ENCODE measurements at regions not wholly inside any gene's neighbourhood (a gene's known extent, or its start where the extent isn't known, plus 50 kb on each side); places are given as distances from the start of the nearest gene placed in this dataset.
A peak's percentile ranks its signal among the peaks of the same experiment; 100 is the strongest.

GRCh38 chr13:74662905-74663304 is 528.7 kb upstream of the KLF12 start (continued):
- no peak for TF ChIP-seq IRF3 (IDR thresholded peaks at IDR 0.05; ENCODE audit: low read depth, low read length)

GRCh38 chr13:74661851-74662250 is 527.6 kb upstream of the KLF12 start:
- H3K4me2 ChIP-seq, result no peak overlapping the region
- H3K27ac ChIP-seq (ENCODE audit: low read depth in 2 of 2, low read length in 1 of 2), result peak overlapping the region in 1 of 2 experiments; percentile 64; a peak in 1 of 4 replicates
- no peaks in the 10 kb centered on the region for H4K20me1 ChIP-seq (ENCODE audit: insufficient read depth)
- no peak for DNase-seq
- H3K79me2 ChIP-seq (ENCODE audit: insufficient read depth), result no peaks in the 10 kb centered on the region
- no peaks in the 10 kb centered on the region for H3F3A ChIP-seq (replicated peaks; ENCODE audit: insufficient read depth)
- no peak overlapping the region for H2AFZ ChIP-seq (ENCODE audit: low read depth)
- TF ChIP-seq IRF3 (IDR thresholded peaks at IDR 0.05; ENCODE audit: low read depth, low read length) (no peak), EP300 (IDR thresholded peaks at IDR 0.05; ENCODE audit: borderline replicate concordance in 1 of 2, low read depth in 1 of 2, low read length in 1 of 2) (peak in 1 of 2 experiments; percentile 47; a peak in 1 of 4 replicates), EZH2phosphoT487 (IDR thresholded peaks at IDR 0.05; ENCODE audit: borderline replicate concordance, low read depth) (no peak), MXI1 (IDR thresholded peaks at IDR 0.05; ENCODE audit: low read depth, low read length) (peak; percentile 25; the same call in 1 of the 2 replicates), TCF12 (IDR thresholded peaks at IDR 0.05) (peak; percentile 34), GATA2 (CRISPR knock-in tag; IDR thresholded peaks at IDR 0.05) (no peak), RAD21 (IDR thresholded peaks at IDR 0.05; ENCODE audit: low read length) (no peak), MEF2A (IDR thresholded peaks at IDR 0.05; ENCODE audit: borderline replicate concordance, low read depth) (no peak), FOSL2 (IDR thresholded peaks at IDR 0.05; ENCODE audit: borderline replicate concordance, low read depth) (no peak), REST (IDR thresholded peaks at IDR 0.05; ENCODE audit: low read depth, low read length) (no peak), GABPA (IDR thresholded peaks at IDR 0.05; ENCODE audit: low read depth) (no peak), NRF1 (IDR thresholded peaks at IDR 0.05; ENCODE audit: low read depth, low read length) (no peak), RFX5 (IDR thresholded peaks at IDR 0.05; ENCODE audit: low read length) (no peak), ELF1 (IDR thresholded peaks at IDR 0.05) (no peak), ZBTB33 (IDR thresholded peaks at IDR 0.05; ENCODE audit: borderline replicate concordance, low read depth) (no peak), FOXJ3 (CRISPR knock-in tag; IDR thresholded peaks at IDR 0.05) (no peak), POLR2AphosphoS5 (IDR thresholded peaks at IDR 0.05; ENCODE audit: low read depth, low read length) (no peak), RCOR1 (IDR thresholded peaks at IDR 0.05; ENCODE audit: low read length) (peak; percentile 15; the same call in 1 of the 2 replicates)
- H3K4me1 ChIP-seq (ENCODE audit: control insufficient read depth in 1 of 2, insufficient read depth in 2 of 2, low read depth in 1 of 2, low read length in 1 of 2), result no peaks in the 10 kb centered on the region; a peak in 2 of 4 replicates
- H3K27me3 ChIP-seq (ENCODE audit: insufficient read depth), result no peaks in the 10 kb centered on the region
- no peaks in the 10 kb centered on the region for H3K36me3 ChIP-seq (replicated peaks in 1 of 2; ENCODE audit: control insufficient read depth in 1 of 2, insufficient read depth in 2 of 2, low read length in 1 of 2)
- H3K4me3 ChIP-seq (ENCODE audit: low read depth in 2 of 2, low read length in 1 of 2), result no peak overlapping the region
- WGBS (ENCODE audit: low lambda C conversion rate), result 47% methylated on average over 2 of the region's 2 CpGs
- ChIA-PET CTCF (no interaction called here), POLR2A (no interaction called here)
- H3K9me2 ChIP-seq, result no peaks in the 10 kb centered on the region
- H3K9ac ChIP-seq, result no peak overlapping the region
- no peaks in the 10 kb centered on the region for H3K9me3 ChIP-seq
